ENCODE measurements at regions not wholly inside any gene's neighbourhood (a gene's known extent, or its start where the extent isn't known, plus 50 kb on each side); places are given as distances from the start of the nearest gene placed in this dataset.
A peak's percentile ranks its signal among the peaks of the same experiment; 100 is the strongest.

DNA sequence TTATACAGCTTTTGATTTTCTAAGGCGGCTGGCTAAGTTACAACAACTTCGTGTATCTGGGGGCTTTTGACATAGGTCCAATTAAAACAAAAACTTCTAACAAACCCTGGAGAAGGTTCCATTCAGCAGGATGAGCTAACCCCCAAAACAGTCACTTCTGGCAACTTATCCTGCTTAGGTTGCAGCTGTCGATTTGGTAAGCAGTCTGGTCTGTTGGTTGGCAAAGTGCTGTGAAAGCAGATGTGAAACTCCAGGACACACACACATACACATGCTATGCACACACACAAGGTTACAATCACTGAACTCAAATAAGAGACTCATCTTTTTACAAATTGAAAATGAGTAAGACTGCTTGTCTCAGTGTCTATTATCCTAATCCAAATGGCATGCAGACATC lies 119.0 kb upstream of the STMND1 start:
- DNase-seq (ENCODE audit: low read depth), result peak; percentile 72
- TF ChIP-seq, protein P1, sequence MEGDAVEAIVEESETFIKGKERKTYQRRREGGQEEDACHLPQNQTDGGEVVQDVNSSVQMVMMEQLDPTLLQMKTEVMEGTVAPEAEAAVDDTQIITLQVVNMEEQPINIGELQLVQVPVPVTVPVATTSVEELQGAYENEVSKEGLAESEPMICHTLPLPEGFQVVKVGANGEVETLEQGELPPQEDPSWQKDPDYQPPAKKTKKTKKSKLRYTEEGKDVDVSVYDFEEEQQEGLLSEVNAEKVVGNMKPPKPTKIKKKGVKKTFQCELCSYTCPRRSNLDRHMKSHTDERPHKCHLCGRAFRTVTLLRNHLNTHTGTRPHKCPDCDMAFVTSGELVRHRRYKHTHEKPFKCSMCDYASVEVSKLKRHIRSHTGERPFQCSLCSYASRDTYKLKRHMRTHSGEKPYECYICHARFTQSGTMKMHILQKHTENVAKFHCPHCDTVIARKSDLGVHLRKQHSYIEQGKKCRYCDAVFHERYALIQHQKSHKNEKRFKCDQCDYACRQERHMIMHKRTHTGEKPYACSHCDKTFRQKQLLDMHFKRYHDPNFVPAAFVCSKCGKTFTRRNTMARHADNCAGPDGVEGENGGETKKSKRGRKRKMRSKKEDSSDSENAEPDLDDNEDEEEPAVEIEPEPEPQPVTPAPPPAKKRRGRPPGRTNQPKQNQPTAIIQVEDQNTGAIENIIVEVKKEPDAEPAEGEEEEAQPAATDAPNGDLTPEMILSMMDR (IDR thresholded peaks at IDR 0.05; ENCODE audit: insufficient read depth, low read length), result no peak
- H3K4me3 ChIP-seq (ENCODE audit: low read depth, low read length), result no peak overlapping the region

DNA sequence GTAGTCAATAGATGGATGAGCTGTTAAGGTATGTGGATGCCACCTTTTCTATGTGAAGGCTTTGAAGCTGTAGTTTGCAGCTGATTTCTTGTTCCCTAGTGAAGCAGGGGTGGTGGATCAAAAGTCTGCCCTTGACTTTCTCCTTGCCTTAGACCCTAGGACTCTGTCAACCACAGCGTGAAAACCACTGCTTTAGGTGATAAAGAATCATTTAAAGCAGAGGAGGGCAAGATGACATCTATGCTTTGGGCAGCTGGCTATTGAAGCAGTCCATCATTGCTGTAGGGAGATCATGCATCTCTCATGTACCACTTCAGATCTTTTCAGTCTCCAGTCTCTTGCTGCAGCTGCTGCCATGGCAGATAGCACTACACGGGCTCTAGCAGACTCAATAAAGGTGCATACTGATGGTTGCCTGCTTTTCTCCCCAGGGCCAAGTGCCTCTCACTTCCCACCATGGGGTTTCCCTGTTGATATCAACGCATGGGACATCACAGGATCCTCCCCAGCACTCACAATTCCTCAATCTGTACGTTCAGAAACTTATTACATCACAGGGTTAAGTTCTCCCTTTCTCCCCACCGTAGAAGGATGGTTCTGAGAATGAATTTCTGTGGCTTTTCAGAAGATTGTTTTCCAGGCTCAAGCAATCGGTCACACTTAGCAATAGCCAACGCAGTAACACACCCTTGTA lies 122.0 kb upstream of the STMND1 start:
- no peak overlapping the region for H3K4me3 ChIP-seq (ENCODE audit: low read depth, low read length)
- no peak for DNase-seq (ENCODE audit: low read depth)
- TF ChIP-seq, protein P1 (IDR thresholded peaks at IDR 0.05; ENCODE audit: insufficient read depth, low read length), result no peak

DNA sequence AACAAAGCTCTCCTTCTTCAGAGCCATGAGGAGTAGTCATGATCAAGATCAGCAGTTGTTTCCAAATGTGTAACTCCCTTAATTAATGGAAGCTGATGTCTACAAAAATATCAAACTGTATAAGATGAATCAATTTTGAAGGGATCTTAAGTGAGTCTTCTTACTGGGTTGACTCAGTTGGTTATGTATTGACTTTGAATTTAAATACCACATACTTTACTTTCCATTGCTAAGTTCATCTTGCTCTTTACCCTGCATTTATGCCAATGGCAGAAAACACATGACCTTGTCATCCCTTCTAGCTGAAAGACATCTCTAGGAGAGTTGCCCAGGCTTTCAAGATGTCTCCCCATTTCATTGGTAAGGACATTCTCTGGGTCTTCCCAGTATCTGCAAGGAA lies 123.2 kb upstream of the STMND1 start:
- TF ChIP-seq, protein P1 (IDR thresholded peaks at IDR 0.05; ENCODE audit: insufficient read depth, low read length), result no peak
- no peak overlapping the region for H3K4me3 ChIP-seq (ENCODE audit: low read depth, low read length)
- no peak for DNase-seq (ENCODE audit: low read depth)

DNA sequence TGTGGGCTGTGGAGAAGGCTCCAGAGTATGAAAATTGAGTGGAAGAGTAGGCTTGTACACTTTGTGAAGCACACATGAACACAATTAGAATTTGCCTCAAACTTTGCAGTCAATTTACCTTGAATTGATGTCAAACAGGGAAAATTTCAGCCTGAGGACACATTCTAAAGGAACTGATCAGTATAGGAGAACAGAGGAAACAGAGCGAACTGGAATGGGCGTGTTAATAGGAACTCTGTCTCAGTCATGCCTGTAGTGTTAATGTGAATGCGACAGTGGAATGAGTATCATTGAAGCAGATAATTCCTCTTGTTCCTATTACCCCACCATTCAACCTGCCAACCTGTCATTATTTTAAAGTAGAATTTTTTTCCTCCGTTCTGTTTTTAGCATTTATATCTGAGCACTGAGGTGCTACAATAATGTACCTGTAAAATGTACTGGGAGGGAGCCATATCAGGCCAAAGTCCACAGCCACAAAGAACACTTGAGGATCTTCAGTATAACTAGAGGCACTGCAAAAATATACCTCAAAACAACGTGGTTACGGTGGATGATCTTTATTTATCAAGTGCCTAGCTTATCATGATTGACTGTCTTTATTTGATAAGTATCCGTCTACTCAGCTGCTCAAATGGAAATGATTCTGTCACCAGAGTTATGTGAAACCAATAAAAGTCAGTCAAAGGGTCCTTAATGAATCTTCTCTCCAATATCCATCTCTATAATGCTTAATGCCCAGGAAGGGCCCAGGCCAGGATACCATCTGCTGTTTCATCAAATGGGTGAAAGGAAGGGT lies 125.3 kb upstream of the STMND1 start:
- TF ChIP-seq, protein P1 (IDR thresholded peaks at IDR 0.05; ENCODE audit: insufficient read depth, low read length), result no peak
- H3K4me3 ChIP-seq (ENCODE audit: low read depth, low read length), result no peak overlapping the region
- DNase-seq (ENCODE audit: low read depth), result no peak

DNA sequence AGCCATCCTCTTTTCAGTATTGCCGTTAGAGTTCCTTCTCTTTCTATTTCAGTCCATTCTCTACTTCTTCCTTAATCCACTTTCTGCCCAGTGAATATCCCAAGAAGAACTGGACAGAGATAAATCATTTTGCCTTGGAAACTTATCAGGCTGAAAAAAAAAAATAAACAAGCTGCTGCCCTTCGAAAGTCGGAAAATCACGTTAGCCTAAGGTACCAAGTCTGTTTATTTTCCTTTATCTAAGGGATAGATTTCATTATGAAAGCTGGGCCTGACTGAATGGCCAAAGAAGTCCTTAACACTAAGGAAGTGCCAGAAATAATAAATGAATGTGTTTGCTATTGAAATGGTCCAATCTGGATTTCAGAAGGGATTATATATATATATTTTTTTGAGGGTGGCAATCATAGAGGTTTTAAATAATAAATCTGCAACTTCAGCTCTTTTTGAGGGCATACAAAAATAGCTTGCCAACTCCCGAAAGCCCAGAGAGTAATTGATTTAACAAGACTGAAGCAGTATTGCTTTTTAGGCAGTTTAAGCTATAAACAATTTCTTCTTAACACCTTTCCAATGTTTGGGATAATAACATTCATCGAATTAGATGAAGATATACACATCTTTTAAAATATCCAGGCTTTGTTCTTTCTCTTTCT lies 127.0 kb upstream of the STMND1 start:
- H3K4me3 ChIP-seq (ENCODE audit: low read depth, low read length), result no peak overlapping the region
- peak; percentile 15 for DNase-seq (ENCODE audit: low read depth)
- TF ChIP-seq, protein P1 (IDR thresholded peaks at IDR 0.05; ENCODE audit: insufficient read depth, low read length), result no peak

DNA sequence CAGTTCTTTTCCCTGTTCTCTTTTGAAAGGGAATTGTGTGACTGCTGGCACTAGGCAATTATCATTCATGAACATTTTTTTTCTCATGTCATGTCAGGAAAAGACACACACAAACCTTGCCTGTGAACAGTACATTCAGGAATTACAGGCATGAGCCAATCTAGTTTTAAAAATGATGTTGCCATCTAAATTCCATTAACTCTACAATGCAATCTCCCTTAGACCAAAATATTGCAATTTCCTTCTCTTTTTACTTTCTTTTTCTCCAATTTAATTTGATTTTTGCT lies 127.5 kb upstream of the STMND1 start:
- TF ChIP-seq, protein P1 (IDR thresholded peaks at IDR 0.05; ENCODE audit: insufficient read depth, low read length), result no peak
- no peak for DNase-seq (ENCODE audit: low read depth)
- H3K4me3 ChIP-seq (ENCODE audit: low read depth, low read length), result no peak overlapping the region
